Muscle layer of colon (tissue), 2 donors: ENCODE measurements at regions not wholly inside any gene's neighbourhood (a gene's known extent, or its start where the extent isn't known, plus 50 kb on each side); places are given as distances from the start of the nearest gene placed in this dataset.

ENCODE experiments used
- H3K27ac ChIP-seq: one replicate; pipeline ENCODE4 v1.7.0; 2013; ENCODE audit warnings: low read depth, mild to moderate bottlenecking, low read length, moderate library complexity
- H3K27me3 ChIP-seq, 2 donors: one replicate each; pipeline ENCODE4 v1.7.0; 2013; ENCODE audit warnings: low read length in 2 of 2, mild to moderate bottlenecking in 2 of 2; ENCODE audit not compliant: insufficient read depth in 2 of 2, control insufficient read depth in 1 of 2
- H3K36me3 ChIP-seq: one replicate; pipeline ENCODE4 v1.7.0; 2013; ENCODE audit warnings: mild to moderate bottlenecking, low read length; ENCODE audit not compliant: insufficient read depth
- H3K4me1 ChIP-seq: one replicate; pipeline ENCODE4 v1.7.0; 2013; ENCODE audit warnings: mild to moderate bottlenecking, low read length; ENCODE audit not compliant: insufficient read depth
- H3K4me3 ChIP-seq, 2 donors: one replicate each; pipeline ENCODE4 v1.7.0; 2013; ENCODE audit warnings: low read length in 2 of 2, low read depth in 1 of 2, mild to moderate bottlenecking in 1 of 2, moderate library complexity in 1 of 2
- H3K9ac ChIP-seq: one replicate; pipeline ENCODE4 v1.7.0; 2013; ENCODE audit warnings: low read length
- H3K9me3 ChIP-seq: one replicate; pipeline ENCODE4 v1.7.0; 2013; ENCODE audit warnings: mild to moderate bottlenecking, low read length
- donor health status: abdominal sarcoma.
- donor health status: Adenocarcinoma of cecum.

DNA sequence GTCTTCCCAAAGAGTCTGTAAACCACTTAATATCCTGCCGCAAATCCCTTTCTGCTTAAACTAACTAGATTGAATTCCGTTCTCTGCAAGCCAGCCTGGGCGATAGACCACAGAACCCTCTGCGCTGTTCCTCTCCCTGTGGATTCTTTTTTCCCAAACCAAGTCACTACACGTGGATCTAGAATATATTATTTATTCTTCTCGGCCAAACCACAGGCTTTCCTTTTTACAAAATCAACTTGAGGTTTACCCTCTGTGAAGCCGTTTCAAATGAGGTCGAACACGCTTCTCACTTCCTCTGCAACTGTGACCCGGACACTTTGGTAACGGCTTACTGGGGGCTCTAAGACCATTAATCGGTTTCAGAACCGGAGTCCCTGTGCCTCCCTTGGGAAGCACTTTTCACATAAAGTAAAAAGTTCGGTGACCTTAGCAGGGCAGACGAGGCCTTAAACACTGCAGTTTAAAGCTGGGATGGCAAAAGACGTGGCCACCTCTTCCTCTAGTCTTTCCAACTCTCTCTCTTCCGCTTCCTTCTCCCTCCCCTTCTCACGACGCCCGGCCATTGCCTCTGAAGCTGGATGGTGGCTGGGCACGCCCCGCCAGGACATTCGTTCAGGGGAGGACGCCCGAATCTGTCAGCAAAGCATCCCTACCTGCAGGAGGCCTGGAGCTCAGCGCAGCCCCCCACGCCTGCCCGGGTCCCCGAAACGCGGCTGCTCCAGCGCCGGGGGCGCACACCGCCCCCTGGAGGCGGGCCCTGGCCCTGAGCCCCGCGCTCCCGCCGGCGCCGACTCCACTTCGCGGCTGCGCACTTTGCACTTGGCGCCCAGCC, 55.0 kb upstream of the FOXC1 start:
- H3K9ac ChIP-seq = peak overlapping the region; percentile 6
- H3K36me3 ChIP-seq = no peaks in the 10 kb centered on the region
- peak overlapping the region; percentile 81 for H3K27ac ChIP-seq
- H3K4me3 ChIP-seq = peak overlapping the region; percentile 55 to 69
- H3K9me3 ChIP-seq = no peaks in the 10 kb centered on the region
- H3K4me1 ChIP-seq = no peaks in the 10 kb centered on the region
- H3K27me3 ChIP-seq = no peaks in the 10 kb centered on the region

DNA sequence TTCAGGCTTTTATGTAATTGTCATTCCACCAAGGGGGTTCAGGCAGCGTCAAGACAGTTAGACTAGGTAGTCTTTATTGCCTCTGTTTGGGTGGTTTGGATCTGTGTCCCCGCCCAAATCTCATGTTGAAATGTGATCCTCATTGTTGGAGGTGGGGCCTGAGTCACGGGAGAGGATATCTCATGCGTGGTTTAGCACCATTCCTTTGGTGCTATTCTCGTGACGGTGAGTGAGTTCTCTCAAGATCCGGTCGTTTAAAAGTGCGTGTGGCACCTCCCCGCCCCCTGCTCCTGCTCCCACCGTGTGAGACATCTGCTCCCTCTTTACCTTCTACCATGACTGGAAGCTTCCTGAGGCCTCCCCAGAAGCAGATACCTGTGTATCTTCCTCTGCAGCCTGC, 51.3 kb upstream of the FOXC1 start:
- H3K9me3 ChIP-seq = no peaks in the 10 kb centered on the region
- no peaks in the 10 kb centered on the region for H3K4me1 ChIP-seq
- no peak overlapping the region for H3K4me3 ChIP-seq
- H3K9ac ChIP-seq = no peak overlapping the region
- H3K27ac ChIP-seq = no peak overlapping the region
- no peaks in the 10 kb centered on the region for H3K27me3 ChIP-seq
- no peaks in the 10 kb centered on the region for H3K36me3 ChIP-seq
